H1 (cell line): ENCODE measurements at regions not wholly inside any gene's neighbourhood (a gene's known extent, or its start where the extent isn't known, plus 50 kb on each side); places are given as distances from the start of the nearest gene placed in this dataset.
A peak's percentile ranks its signal among the peaks of the same experiment; 100 is the strongest.

Source experiments
- CBX8 ChIP-seq: fragments of 300-800, 300-1000 bp; sonication (generic); IDR thresholded peaks from 2 replicates; pipeline ENCODE4 v1.7.1; 2016; ENCODE audit warnings: low read depth, low read length, borderline replicate concordance
- EGR1 ChIP-seq: IDR thresholded peaks from 2 replicates; pipeline ENCODE4 v1.6.1; 2011; ENCODE audit warnings: low read depth, low read length, borderline replicate concordance
- EZH2 ChIP-seq: fragments of 200-600 bp; sonication (generic); IDR thresholded peaks from 2 replicates; pipeline ENCODE4 v1.7.1; 2012; ENCODE audit warnings: low read depth, mild to moderate bottlenecking, moderate library complexity, low read length, inconsistent platforms; ENCODE audit not compliant: severe bottlenecking
- GABPA ChIP-seq: IDR thresholded peaks from 2 replicates; pipeline ENCODE4 v1.6.1; 2011; ENCODE audit warnings: mild to moderate bottlenecking, low read length, moderate library complexity, borderline replicate concordance; ENCODE audit not compliant: insufficient read depth
- JUN ChIP-seq: IDR thresholded peaks from 2 replicates; pipeline ENCODE4 v1.6.1; 2011; ENCODE audit warnings: low read depth, mild to moderate bottlenecking, improper control_type of control experiment, low read length
- KDM1A ChIP-seq: fragments of 200-600, 300-600 bp; sonication (generic); IDR thresholded peaks from 2 replicates; pipeline ENCODE4 v1.7.1; 2016; ENCODE audit warnings: mild to moderate bottlenecking, low read length, borderline replicate concordance
- POLR2A ChIP-seq, 2 experiments: IDR thresholded peaks; 1 replicate in 1 of 2; 2 replicates in 1 of 2; pipeline ENCODE4 v1.6.1; 2011; ENCODE audit warnings: low read depth in 2 of 2, low read length in 2 of 2, mild to moderate bottlenecking in 2 of 2; ENCODE audit errors: control extremely low read depth in 1 of 2
- RAD21 ChIP-seq, 2 experiments: IDR thresholded peaks in 1 of 2; conservative IDR thresholded peaks in 1 of 2; 2 replicates each; pipeline ENCODE4 v1.6.1; 2011; ENCODE audit warnings: low read depth in 2 of 2, low read length in 2 of 2, improper control_type of control experiment in 1 of 2, inconsistent platforms in 1 of 2, mild to moderate bottlenecking in 1 of 2, moderate library complexity in 1 of 2
- SIN3A ChIP-seq, 2 experiments: IDR thresholded peaks in 1 of 2; conservative IDR thresholded peaks in 1 of 2; 2 replicates each; pipeline ENCODE4 v1.6.1; 2011 to 2012; ENCODE audit warnings: low read length in 2 of 2, improper control_type of control experiment in 1 of 2, low read depth in 1 of 2, mild to moderate bottlenecking in 1 of 2
- SIRT6 ChIP-seq: IDR thresholded peaks from one replicate; pipeline ENCODE4 v1.7.1; 2012; ENCODE audit warnings: low read length, inconsistent platforms
- TAF7 ChIP-seq: optimal IDR thresholded peaks from 2 replicates; pipeline ENCODE3; 2011; ENCODE audit warnings: low read depth, mild to moderate bottlenecking, inconsistent platforms, low read length, moderate library complexity, borderline replicate concordance
- TBP ChIP-seq: IDR thresholded peaks from 2 replicates; pipeline ENCODE4 v1.6.1; 2011; ENCODE audit warnings: low read depth, low read length, improper control_type of control experiment
- TCF12 ChIP-seq: IDR thresholded peaks from 2 replicates; pipeline ENCODE4 v1.6.1; 2011; ENCODE audit warnings: low read depth, mild to moderate bottlenecking, low read length
- TF ChIP-seq, protein P1 (sequence below): IDR thresholded peaks from 2 replicates; pipeline ENCODE4 v1.6.1; 2012; ENCODE audit warnings: inconsistent platforms

DNA sequence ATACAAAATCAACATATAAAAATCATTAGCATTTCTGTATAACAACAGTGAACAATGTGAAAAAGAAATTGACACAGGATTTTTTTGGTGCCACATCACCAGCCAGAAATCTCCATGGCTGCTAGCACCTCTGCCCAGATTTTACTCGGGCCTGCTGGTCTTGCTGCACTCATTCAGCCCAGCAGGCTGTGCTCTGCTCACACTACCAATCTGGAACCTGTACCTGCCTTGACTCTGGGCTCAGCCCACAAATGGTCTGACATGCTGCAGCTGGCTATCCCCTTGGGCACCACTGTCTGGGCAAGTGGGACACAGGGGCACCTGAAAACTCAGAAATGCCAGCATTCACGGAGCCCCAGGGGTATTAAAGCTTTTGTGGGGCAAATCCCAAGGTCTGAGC, 392.5 kb upstream of the NRXN1 start (continued):
- no peak for TF ChIP-seq GABPA
- TF ChIP-seq SIN3A (conservative IDR thresholded peaks at IDR 0.05 in 1 of 2, IDR thresholded peaks at IDR 0.05 in 1 of 2; ENCODE audit: low read depth in 1 of 2, low read length in 2 of 2): no peak
- no peak for TF ChIP-seq TBP
- no peak for TF ChIP-seq JUN
- no peak for TF ChIP-seq TCF12
- TF ChIP-seq EZH2: no peak
- TF ChIP-seq EGR1: no peak
- no peak for TF ChIP-seq TAF7
- TF ChIP-seq KDM1A: no peak
- TF ChIP-seq SIRT6: no peak
- TF ChIP-seq RAD21 (IDR thresholded peaks at IDR 0.05 in 1 of 2, conservative IDR thresholded peaks at IDR 0.05 in 1 of 2; ENCODE audit: low read depth in 2 of 2, low read length in 2 of 2): peak; percentile 87 to 91
- no peak for TF ChIP-seq CBX8
- no peak for TF ChIP-seq POLR2A (IDR thresholded peaks at IDR 0.05; ENCODE audit: control extremely low read depth in 1 of 2, low read depth in 2 of 2, low read length in 2 of 2)
- TF ChIP-seq, protein P1, sequence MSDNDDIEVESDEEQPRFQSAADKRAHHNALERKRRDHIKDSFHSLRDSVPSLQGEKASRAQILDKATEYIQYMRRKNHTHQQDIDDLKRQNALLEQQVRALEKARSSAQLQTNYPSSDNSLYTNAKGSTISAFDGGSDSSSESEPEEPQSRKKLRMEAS: no peak
